ENCODE measurements at regions not wholly inside any gene's neighbourhood (a gene's known extent, or its start where the extent isn't known, plus 50 kb on each side); places are given as distances from the start of the nearest gene placed in this dataset.

- TF ChIP-seq CTCF (tag by site-specific recombination; IDR thresholded peaks at IDR 0.05) (no peak), ZNF747 (tag by site-specific recombination; IDR thresholded peaks at IDR 0.05) (no peak), ZNF274 (IDR thresholded peaks at IDR 0.05; ENCODE audit: low read length) (no peak), ZNF274 (tag by site-specific recombination; IDR thresholded peaks at IDR 0.05; ENCODE audit: borderline replicate concordance) (no peak), ZNF518A (tag by site-specific recombination; conservative IDR thresholded peaks at IDR 0.05; ENCODE audit: low read depth) (no peak), ZNF560 (tag by site-specific recombination; IDR thresholded peaks at IDR 0.05; ENCODE audit: borderline replicate concordance) (no peak), ZNF416 (tag by site-specific recombination; IDR thresholded peaks at IDR 0.05) (no peak), ZNF449 (tag by site-specific recombination; IDR thresholded peaks at IDR 0.05) (no peak), ZNF558 (tag by site-specific recombination; IDR thresholded peaks at IDR 0.05) (no peak), ZNF514 (tag by site-specific recombination; IDR thresholded peaks at IDR 0.05) (no peak)
Observed at GRCh38 chr2:225164401-225165050, 122.3 kb upstream of the DOCK10 start.

All from HEK293 (cell line).